Colonic mucosa (tissue), 4 donors: ENCODE measurements at regions not wholly inside any gene's neighbourhood (a gene's known extent, or its start where the extent isn't known, plus 50 kb on each side); places are given as distances from the start of the nearest gene placed in this dataset.

ENCODE experiments used
- DNase-seq: peaks from one replicate; pipeline ENCODE4 v3.0.0-alpha.2; 2020
- H3K27ac ChIP-seq: fragments of 200-600 bp; one replicate; pipeline ENCODE4 v1.8.0; 2021
- H3K27me3 ChIP-seq: fragments of 200-600 bp; one replicate; pipeline ENCODE4 v1.8.0; 2021
- H3K36me3 ChIP-seq: fragments of 200-600 bp; one replicate; pipeline ENCODE4 v1.8.0; 2021
- H3K4me1 ChIP-seq: fragments of 200-600 bp; one replicate; pipeline ENCODE4 v1.8.0; 2021; ENCODE audit warnings: mild to moderate bottlenecking
- H3K4me3 ChIP-seq: fragments of 200-600 bp; one replicate; pipeline ENCODE4 v1.8.0; 2021
- H3K9ac ChIP-seq, 2 donors: one replicate each; pipeline ENCODE4 v1.7.0; 2013; ENCODE audit warnings: control low read depth in 2 of 2, low read depth in 2 of 2, low read length in 2 of 2
- H3K9me3 ChIP-seq: fragments of 200-600 bp; one replicate; pipeline ENCODE4 v1.8.0; 2021
- intact Hi-C: fragments of 100-400 bp; cut with DNase I; formaldehyde crosslinking; loops from one replicate; pipeline ENCODE4 v1.14.1; 2022
- TF ChIP-seq, protein P1 (sequence below): fragments of 200-600 bp; IDR thresholded peaks from one replicate; pipeline ENCODE4 v1.8.0; 2022; ENCODE audit warnings: antibody characterized with exemption, mild to moderate bottlenecking
- donor health status: healthy.
- donor health status: DM: no; HTN: no; CAD: no.
- donor health status: DM: no; HTN: no; CAD: no.

DNA sequence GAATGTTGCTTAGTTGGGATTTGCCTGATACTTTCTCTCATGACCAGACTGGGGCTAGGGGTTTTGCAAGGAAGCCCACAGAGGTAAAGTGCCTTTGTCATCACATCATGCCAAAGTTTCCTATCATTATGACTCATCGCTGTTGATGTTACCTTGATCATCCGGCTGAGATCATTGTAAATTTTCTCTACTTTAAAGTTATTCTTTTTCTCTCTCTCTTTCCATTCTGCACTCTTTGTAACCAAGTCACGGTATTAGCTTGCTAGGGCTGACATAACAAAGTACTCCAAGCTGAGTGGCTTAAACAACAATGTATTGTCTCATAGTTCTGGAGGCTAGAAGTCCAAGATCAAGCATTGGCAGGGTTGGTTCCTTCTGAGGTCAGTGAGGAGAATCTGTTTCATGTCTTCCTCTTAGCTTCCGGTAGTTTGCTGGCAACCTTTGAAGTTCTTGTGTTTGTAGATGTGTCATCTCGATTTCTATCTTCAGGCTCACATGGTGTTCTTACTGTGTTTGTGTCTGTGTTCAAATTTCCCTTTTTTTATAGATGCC is 113.0 kb downstream of the DTHD1 start:
- H3K9ac ChIP-seq, result no peak overlapping the region
- DNase-seq, result no peak
- H3K4me3 ChIP-seq, result no peak overlapping the region
- H3K27ac ChIP-seq, result no peak overlapping the region
- intact Hi-C loops, result no loop called here
- H3K27me3 ChIP-seq, result no peaks in the 10 kb centered on the region
- H3K36me3 ChIP-seq, result no peaks in the 10 kb centered on the region
- TF ChIP-seq, protein P1, sequence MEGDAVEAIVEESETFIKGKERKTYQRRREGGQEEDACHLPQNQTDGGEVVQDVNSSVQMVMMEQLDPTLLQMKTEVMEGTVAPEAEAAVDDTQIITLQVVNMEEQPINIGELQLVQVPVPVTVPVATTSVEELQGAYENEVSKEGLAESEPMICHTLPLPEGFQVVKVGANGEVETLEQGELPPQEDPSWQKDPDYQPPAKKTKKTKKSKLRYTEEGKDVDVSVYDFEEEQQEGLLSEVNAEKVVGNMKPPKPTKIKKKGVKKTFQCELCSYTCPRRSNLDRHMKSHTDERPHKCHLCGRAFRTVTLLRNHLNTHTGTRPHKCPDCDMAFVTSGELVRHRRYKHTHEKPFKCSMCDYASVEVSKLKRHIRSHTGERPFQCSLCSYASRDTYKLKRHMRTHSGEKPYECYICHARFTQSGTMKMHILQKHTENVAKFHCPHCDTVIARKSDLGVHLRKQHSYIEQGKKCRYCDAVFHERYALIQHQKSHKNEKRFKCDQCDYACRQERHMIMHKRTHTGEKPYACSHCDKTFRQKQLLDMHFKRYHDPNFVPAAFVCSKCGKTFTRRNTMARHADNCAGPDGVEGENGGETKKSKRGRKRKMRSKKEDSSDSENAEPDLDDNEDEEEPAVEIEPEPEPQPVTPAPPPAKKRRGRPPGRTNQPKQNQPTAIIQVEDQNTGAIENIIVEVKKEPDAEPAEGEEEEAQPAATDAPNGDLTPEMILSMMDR, result no peak
- no peaks in the 10 kb centered on the region for H3K4me1 ChIP-seq
- H3K9me3 ChIP-seq, result no peaks in the 10 kb centered on the region

- intact Hi-C loops, result loop anchor here (5.0 kb wide), 1 partner anchor 48 kb away; no protein-coding TSS in a partner anchor
- DNase-seq, result peak; percentile 29
- TF ChIP-seq, protein P1, result peak; percentile 57
- no peaks in the 10 kb centered on the region for H3K27me3 ChIP-seq
- H3K4me3 ChIP-seq, result no peak overlapping the region
- no peaks in the 10 kb centered on the region for H3K4me1 ChIP-seq
- H3K36me3 ChIP-seq, result no peaks in the 10 kb centered on the region
- H3K27ac ChIP-seq, result no peak overlapping the region
- no peak overlapping the region for H3K9ac ChIP-seq
- no peaks in the 10 kb centered on the region for H3K9me3 ChIP-seq
Observed at GRCh38 chr4:36399762-36400353, 118.4 kb downstream of the DTHD1 start.

DNA sequence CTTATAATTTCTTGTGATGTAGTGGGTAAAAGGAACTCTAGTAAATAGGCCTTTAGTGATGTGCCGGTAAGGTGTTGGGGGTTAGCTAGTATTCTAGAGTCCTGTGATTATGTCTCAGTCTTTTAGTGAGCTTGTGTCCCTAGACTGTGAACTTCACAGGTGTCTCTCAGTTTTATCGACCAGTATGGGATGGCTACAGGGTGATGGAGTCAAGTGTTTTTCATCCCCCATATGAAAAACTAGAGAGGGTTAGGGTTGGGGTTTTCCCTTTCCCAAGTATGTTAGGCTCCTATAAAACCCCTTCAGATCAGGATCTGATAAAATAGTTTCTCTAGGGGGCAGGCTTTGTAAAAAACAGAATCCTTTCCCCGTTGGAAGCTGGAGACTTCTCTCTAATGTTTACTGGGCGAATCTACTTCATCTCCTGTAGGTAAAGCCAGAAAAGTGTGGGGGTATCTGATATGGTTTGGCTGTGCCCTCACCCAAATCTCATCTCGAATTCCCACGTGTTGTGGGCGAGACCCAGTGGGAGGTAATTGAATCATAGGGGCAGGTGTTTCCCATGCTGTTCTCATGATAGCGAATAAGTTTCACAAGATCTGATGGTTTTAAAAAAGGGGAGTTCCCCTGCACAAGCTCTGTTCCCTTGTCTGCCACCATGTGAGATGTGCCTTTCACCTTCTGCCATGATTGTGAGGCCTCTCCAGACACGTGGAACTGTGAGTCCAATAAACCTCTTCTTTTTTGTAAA is 120.8 kb downstream of the DTHD1 start:
- Histone ChIP-seq H3K36me3 (no peaks in the 10 kb centered on the region), H3K4me1 (no peaks in the 10 kb centered on the region), H3K9ac (no peak overlapping the region), H3K4me3 (no peak overlapping the region), H3K9me3 (no peaks in the 10 kb centered on the region), H3K27me3 (no peaks in the 10 kb centered on the region), H3K27ac (no peak overlapping the region)
- intact Hi-C loops, result no loop called here
- no peak for DNase-seq
- TF ChIP-seq, protein P1, result no peak

DNA sequence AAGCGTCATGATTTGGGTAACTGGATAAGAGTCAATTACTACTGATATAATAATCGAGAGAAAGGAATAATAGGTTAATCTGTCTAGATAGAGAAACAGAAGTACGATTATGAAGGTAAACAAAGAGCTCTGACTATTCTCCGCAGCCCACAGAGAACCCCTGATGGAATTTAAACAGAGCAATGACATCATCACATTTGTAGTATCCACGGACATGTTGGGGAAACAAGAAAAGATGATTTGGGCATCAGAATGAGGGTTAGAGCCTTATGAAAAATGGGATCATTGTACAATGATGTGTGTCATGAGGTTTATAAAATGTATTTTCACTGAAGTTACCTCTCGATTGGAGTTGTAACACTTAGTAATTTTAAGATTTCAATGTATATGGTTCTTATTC is 129.9 kb downstream of the DTHD1 start:
- no peaks in the 10 kb centered on the region for H3K9me3 ChIP-seq
- intact Hi-C loops, result loop anchor here (10.0 kb wide), 1 partner anchor 973 kb away; no protein-coding TSS in a partner anchor
- H3K27me3 ChIP-seq, result no peaks in the 10 kb centered on the region
- H3K36me3 ChIP-seq, result no peaks in the 10 kb centered on the region
- no peak overlapping the region for H3K9ac ChIP-seq
- H3K4me3 ChIP-seq, result no peak overlapping the region
- no peak overlapping the region for H3K27ac ChIP-seq
- H3K4me1 ChIP-seq, result no peaks in the 10 kb centered on the region
- TF ChIP-seq, protein P1, result no peak
- no peak for DNase-seq

DNA sequence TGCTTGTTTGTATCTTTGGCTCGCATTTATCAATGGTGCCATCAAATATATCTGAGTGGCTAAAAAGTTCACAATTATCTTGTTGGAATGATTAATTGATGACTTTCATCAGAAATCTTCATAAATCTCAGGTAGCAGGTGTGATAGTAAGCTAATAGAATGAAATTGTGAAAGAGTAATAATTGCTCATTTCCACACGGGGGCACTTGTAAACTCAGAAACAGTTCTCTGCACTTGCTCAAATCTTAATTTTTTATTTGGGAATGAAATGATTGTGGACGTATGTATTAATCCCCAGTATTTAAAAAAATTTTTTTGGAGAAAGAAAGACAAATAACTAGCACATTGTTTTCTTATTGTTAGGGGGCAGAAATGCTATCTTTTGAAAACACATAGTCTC is 132.8 kb downstream of the DTHD1 start:
- no peaks in the 10 kb centered on the region for H3K4me1 ChIP-seq
- no peak overlapping the region for H3K9ac ChIP-seq
- H3K9me3 ChIP-seq, result no peaks in the 10 kb centered on the region
- H3K27ac ChIP-seq, result no peak overlapping the region
- H3K36me3 ChIP-seq, result no peaks in the 10 kb centered on the region
- no peak for DNase-seq
- H3K27me3 ChIP-seq, result no peaks in the 10 kb centered on the region
- TF ChIP-seq, protein P1, result no peak
- intact Hi-C loops, result loop anchor here (10.0 kb wide), 1 partner anchor 971 kb away; no protein-coding TSS in a partner anchor
- no peak overlapping the region for H3K4me3 ChIP-seq
